ENCODE measurements at regions not wholly inside any gene's neighbourhood (a gene's known extent, or its start where the extent isn't known, plus 50 kb on each side); places are given as distances from the start of the nearest gene placed in this dataset.
"Not testable (repeated sequence)": the region's sequence is repeated elsewhere in the genome, so short reads cannot be mapped to it uniquely, and the experiment has no call there.

GRCh38 chr3:165917938-165918656, 80.9 kb upstream of the BCHE start:
- not testable (repeated sequence) for DNase-seq (ENCODE audit: low read depth)

- DNase-seq (ENCODE audit: low read depth), result not testable (repeated sequence)
Measured at GRCh38 chr3:165915104-165915503, 77.9 kb upstream of the BCHE start.

- no peak for DNase-seq (ENCODE audit: low read depth)
Measured at GRCh38 chr3:165903885-165904630, 66.8 kb upstream of the BCHE start.

- no peak for DNase-seq (ENCODE audit: low read depth)
Measured at GRCh38 chr3:165899066-165899465, 61.8 kb upstream of the BCHE start.

- no peak for DNase-seq (ENCODE audit: low read depth)
Measured at GRCh38 chr3:165897137-165897536, 59.9 kb upstream of the BCHE start.

GRCh38 chr3:165895919-165896318, 58.7 kb upstream of the BCHE start:
- no peak for DNase-seq (ENCODE audit: low read depth)

- no peak for DNase-seq (ENCODE audit: low read depth)
Measured at GRCh38 chr3:165892565-165892964, 55.3 kb upstream of the BCHE start.

Data from forelimb muscle (tissue), 1 donor.